HEK293 (cell line): ENCODE measurements at regions not wholly inside any gene's neighbourhood (a gene's known extent, or its start where the extent isn't known, plus 50 kb on each side); places are given as distances from the start of the nearest gene placed in this dataset.
A peak's percentile ranks its signal among the peaks of the same experiment; 100 is the strongest.

ENCODE experiments used
- CTCF ChIA-PET: fragments of 350-600 bp; formaldehyde crosslinking; extraction: SDS; loops from one replicate; lab custom pipeline; 2021; ENCODE audit warnings: antibody characterized with exemption; lab: Yijun Ruan, JAX
- POLR2A ChIA-PET: fragments of 300-600 bp; formaldehyde crosslinking; extraction: SDS; loops from one replicate; lab custom pipeline; 2020; ENCODE audit warnings: antibody characterized with exemption, inconsistent platforms; lab: Yijun Ruan, JAX
- H3K27ac ChIP-seq: fragments of 200-500 bp; sonication (Bioruptor generic); 2 replicates; pipeline ENCODE4 v1.5.1; 2014; ENCODE audit warnings: low read depth, low read length, control low read depth, inconsistent platforms; ENCODE audit errors: extremely low read depth
- H3K36me3 ChIP-seq, 2 experiments: fragments of 200-500 bp in 1 of 2; sonication (Bioruptor generic) in 1 of 2; 1 replicate in 1 of 2; 2 replicates in 1 of 2; pipeline ENCODE4 v1.5.1; 2014 to 2017; ENCODE audit warnings: inconsistent platforms in 2 of 2, low read length in 2 of 2; ENCODE audit not compliant: control insufficient read depth in 2 of 2, insufficient read depth in 1 of 2
- H3K4me1 ChIP-seq: fragments of 200-500 bp; sonication (Bioruptor generic); 2 replicates; pipeline ENCODE4 v1.5.1; 2014; ENCODE audit warnings: mild to moderate bottlenecking, low read length, inconsistent platforms; ENCODE audit not compliant: control insufficient read depth, insufficient read depth
- H3K4me3 ChIP-seq: 2 replicates; pipeline ENCODE4 v1.5.1; 2011; ENCODE audit warnings: low read depth, mild to moderate bottlenecking, control low read depth, low read length, moderate library complexity
- H3K9me3 ChIP-seq: fragments of 200-500 bp; sonication (Bioruptor generic); 2 replicates; pipeline ENCODE4 v1.5.1; 2014; ENCODE audit warnings: low read depth, low read length, inconsistent platforms; ENCODE audit not compliant: control insufficient read depth, insufficient read depth
- ATF2 ChIP-seq: fragments of 450-650 bp; formaldehyde crosslinking; IDR thresholded peaks from 2 replicates; pipeline ENCODE4 v1.5.1; 2016; ENCODE audit warnings: missing biosample characterization, missing genetic modification characterization, low read depth
- BCL6B ChIP-seq: fragments of 450-650 bp; formaldehyde crosslinking; IDR thresholded peaks from 2 replicates; pipeline ENCODE4 v1.5.1; 2017; ENCODE audit warnings: missing biosample characterization, missing genetic modification characterization
- CTCF ChIP-seq: fragments of 450-650 bp; formaldehyde crosslinking; IDR thresholded peaks from 2 replicates; pipeline ENCODE4 v1.5.1; 2016; ENCODE audit warnings: missing biosample characterization, missing genetic modification characterization
- GFI1B ChIP-seq: fragments of 450-650 bp; formaldehyde crosslinking; IDR thresholded peaks from 2 replicates; pipeline ENCODE4 v1.5.1; 2016; ENCODE audit warnings: missing biosample characterization, missing genetic modification characterization
- MEIS1 ChIP-seq: sonication (generic); formaldehyde crosslinking; IDR thresholded peaks from 2 replicates; pipeline ENCODE4 v1.8.1; 2022; ENCODE audit warnings: missing genetic modification reagents, mild to moderate bottlenecking, borderline replicate concordance
- SETDB1 ChIP-seq: IDR thresholded peaks from one replicate; pipeline ENCODE4 v1.6.1; 2017; ENCODE audit warnings: mild to moderate bottlenecking, low read length, moderate library complexity, mixed read lengths; ENCODE audit not compliant: insufficient read length
- SP2 ChIP-seq: fragments of 450-650 bp; formaldehyde crosslinking; IDR thresholded peaks from 2 replicates; pipeline ENCODE4 v1.5.1; 2016; ENCODE audit warnings: missing biosample characterization, missing genetic modification characterization
- TRIM28 ChIP-seq: IDR thresholded peaks from 2 replicates; pipeline ENCODE4 v1.6.1; 2011; ENCODE audit warnings: low read length, control low read depth, borderline replicate concordance
- ZFP41 ChIP-seq: fragments of 450-650 bp; formaldehyde crosslinking; IDR thresholded peaks from 2 replicates; pipeline ENCODE4 v1.5.1; 2016; ENCODE audit warnings: missing biosample characterization, missing genetic modification characterization, borderline replicate concordance
- ZNF10 ChIP-seq: fragments of 450-650 bp; formaldehyde crosslinking; IDR thresholded peaks from 2 replicates; pipeline ENCODE4 v1.5.1; 2017; ENCODE audit warnings: missing biosample characterization, missing genetic modification characterization
- ZNF140 ChIP-seq: fragments of 450-650 bp; formaldehyde crosslinking; IDR thresholded peaks from 2 replicates; pipeline ENCODE4 v1.5.1; 2016; ENCODE audit warnings: missing biosample characterization, missing genetic modification characterization
- ZNF184 ChIP-seq: fragments of 450-650 bp; IDR thresholded peaks from 2 replicates; pipeline ENCODE4 v1.5.1; 2018; ENCODE audit warnings: missing biosample characterization, mild to moderate bottlenecking, missing genetic modification characterization
- ZNF2 ChIP-seq: fragments of 450-650 bp; formaldehyde crosslinking; IDR thresholded peaks from 2 replicates; pipeline ENCODE4 v1.5.1; 2016; ENCODE audit warnings: missing biosample characterization, missing genetic modification characterization
- ZNF211 ChIP-seq: fragments of 450-650 bp; formaldehyde crosslinking; IDR thresholded peaks from 2 replicates; pipeline ENCODE4 v1.5.1; 2016; ENCODE audit warnings: low read depth, missing biosample characterization, missing genetic modification characterization
- ZNF366 ChIP-seq: fragments of 450-650 bp; formaldehyde crosslinking; conservative IDR thresholded peaks from 2 replicates; pipeline ENCODE4 v1.5.1; 2016; ENCODE audit warnings: missing biosample characterization, missing genetic modification characterization
- ZNF391 ChIP-seq: fragments of 450-650 bp; formaldehyde crosslinking; IDR thresholded peaks from 2 replicates; pipeline ENCODE4 v1.5.1; 2016; ENCODE audit warnings: low read depth, missing biosample characterization, missing genetic modification characterization, borderline replicate concordance
- ZNF48 ChIP-seq: fragments of 450-650 bp; formaldehyde crosslinking; IDR thresholded peaks from 2 replicates; pipeline ENCODE4 v1.5.1; 2016; ENCODE audit warnings: missing biosample characterization, missing genetic modification characterization
- ZNF510 ChIP-seq: fragments of 450-650 bp; formaldehyde crosslinking; IDR thresholded peaks from 2 replicates; pipeline ENCODE4 v1.5.1; 2018; ENCODE audit warnings: mild to moderate bottlenecking, missing genetic modification characterization, missing biosample characterization; ENCODE audit not compliant: insufficient replicate concordance
- ZNF518A ChIP-seq: fragments of 450-650 bp; formaldehyde crosslinking; conservative IDR thresholded peaks from 2 replicates; pipeline ENCODE4 v1.5.1; 2016; ENCODE audit warnings: low read depth, missing biosample characterization, missing genetic modification characterization
- ZNF654 ChIP-seq: fragments of 450-650 bp; formaldehyde crosslinking; IDR thresholded peaks from 2 replicates; pipeline ENCODE4 v1.5.1; 2016; ENCODE audit warnings: low read depth, missing biosample characterization, missing genetic modification characterization
- ZNF660 ChIP-seq: fragments of 450-650 bp; IDR thresholded peaks from 2 replicates; pipeline ENCODE4 v1.5.1; 2018; ENCODE audit warnings: missing biosample characterization, mild to moderate bottlenecking, missing genetic modification characterization

GRCh38 chr4:112073181-112073580, 72.1 kb upstream of the FAM241A start:
- Histone ChIP-seq H3K36me3 (no peaks in the 10 kb centered on the region), H3K4me3 (no peak overlapping the region), H3K27ac (no peak overlapping the region)
- CTCF ChIA-PET = interaction anchor here (0.7 to 1.2 kb wide), 3 partner anchors 9 to 166 kb away, joined by 3 read pairs; no protein-coding TSS in a partner anchor
- TF ChIP-seq SETDB1 (peak; percentile 82), ZNF140 (tag by site-specific recombination) (no peak)
- TF ChIP-seq, all 188 proteins: peak for 1
- POLR2A ChIA-PET = no interaction called here
- Histone ChIP-seq H3K4me1 (no peaks in the 10 kb centered on the region), H3K9me3 (no peaks in the 10 kb centered on the region)

GRCh38 chr4:112075129-112075753, 70.0 kb upstream of the FAM241A start:
- H3K4me3 ChIP-seq = no peak overlapping the region
- POLR2A ChIA-PET = no interaction called here
- H3K36me3 ChIP-seq = no peaks in the 10 kb centered on the region
- H3K9me3 ChIP-seq = no peaks in the 10 kb centered on the region
- H3K4me1 ChIP-seq = no peaks in the 10 kb centered on the region
- TF ChIP-seq ZNF654 (tag by site-specific recombination) (peak; percentile 63), ZNF391 (no peak), CTCF (tag by site-specific recombination) (0 out of 2 replicates have a peak, but pooled peaks have one; percentile 15), ZNF2 (tag by site-specific recombination) (peak; percentile 81)
- CTCF ChIA-PET = interaction anchor here (0.7 to 1.4 kb wide), 5 partner anchors 20 to 159 kb away, joined by 3 to 4 read pairs (median 3); no protein-coding TSS in a partner anchor
- H3K27ac ChIP-seq = no peak overlapping the region

- Histone ChIP-seq H3K4me1 (no peaks in the 10 kb centered on the region), H3K36me3 (no peaks in the 10 kb centered on the region), H3K27ac (no peak overlapping the region), H3K4me3 (no peak overlapping the region), H3K9me3 (no peaks in the 10 kb centered on the region)
- no peak for TF ChIP-seq ZNF660
- no peak for TF ChIP-seq ZNF10 (tag by site-specific recombination)
- TF ChIP-seq TRIM28 = no peak
- no peak for TF ChIP-seq ATF2 (tag by site-specific recombination)
- no peak for TF ChIP-seq BCL6B (tag by site-specific recombination)
- TF ChIP-seq GFI1B (tag by site-specific recombination) = no peak
- TF ChIP-seq ZNF518A (tag by site-specific recombination) = no peak
- TF ChIP-seq ZNF48 (tag by site-specific recombination) = no peak
- TF ChIP-seq ZNF211 (tag by site-specific recombination) = no peak
- TF ChIP-seq ZNF184 = no peak
- no peak for TF ChIP-seq ZNF510
- no peak for TF ChIP-seq SP2
- no peak for TF ChIP-seq ZFP41
- no peak for TF ChIP-seq MEIS1
- TF ChIP-seq ZNF366 (tag by site-specific recombination) = no peak
- ChIA-PET POLR2A (no interaction called here), CTCF (interaction anchor here (0.6 to 1.4 kb wide), 8 partner anchors 19 to 1477 kb away, joined by 3 to 4 read pairs (median 3); no protein-coding TSS in a partner anchor)
Measured at GRCh38 chr4:112075906-112076305, 69.3 kb upstream of the FAM241A start.
